Endothelial cell (in vitro differentiated cells): ENCODE measurements at regions not wholly inside any gene's neighbourhood (a gene's known extent, or its start where the extent isn't known, plus 50 kb on each side); places are given as distances from the start of the nearest gene placed in this dataset.

Experiments used
- DNase-seq: peaks from one replicate; pipeline ENCODE4 v3.0.0; 2021; ENCODE audit warnings: low spot score
- H3K27ac Mint-ChIP-seq: one replicate; pipeline ENCODE4 v1.8.0; 2021; ENCODE audit warnings: mixed read lengths, inconsistent platforms; ENCODE audit not compliant: unreplicated experiment
- H3K27me3 Mint-ChIP-seq: one replicate; pipeline ENCODE4 v1.8.0; 2021; ENCODE audit warnings: mild to moderate bottlenecking, moderate library complexity, mixed read lengths, inconsistent platforms; ENCODE audit not compliant: unreplicated experiment
- H3K36me3 Mint-ChIP-seq: one replicate; pipeline ENCODE4 v1.8.0; 2021; ENCODE audit warnings: mild to moderate bottlenecking, low read depth, mixed read lengths, inconsistent platforms; ENCODE audit not compliant: unreplicated experiment
- H3K4me1 Mint-ChIP-seq: one replicate; pipeline ENCODE4 v1.8.0; 2021; ENCODE audit warnings: mild to moderate bottlenecking, mixed read lengths, inconsistent platforms; ENCODE audit not compliant: unreplicated experiment
- H3K4me3 Mint-ChIP-seq: one replicate; pipeline ENCODE4 v1.8.0; 2021; ENCODE audit warnings: mild to moderate bottlenecking, mixed read lengths, inconsistent platforms; ENCODE audit not compliant: unreplicated experiment
- H3K9me3 Mint-ChIP-seq: one replicate; pipeline ENCODE4 v1.8.0; 2021; ENCODE audit warnings: mixed read lengths, inconsistent platforms; ENCODE audit not compliant: unreplicated experiment
- CTCF ChIP-seq: fragments of 200-600 bp; sonication (generic); IDR thresholded peaks from one replicate; pipeline ENCODE4 v1.5.0; 2021; ENCODE audit warnings: antibody characterized with exemption; ENCODE audit not compliant: unreplicated experiment

- peaks cover 4% of the 10 kb centered on the region for H3K36me3 Mint-ChIP-seq
- no peak for DNase-seq
- no peaks in the 10 kb centered on the region for H3K4me1 Mint-ChIP-seq
- TF ChIP-seq CTCF: no peak
- H3K27me3 Mint-ChIP-seq: no peaks in the 10 kb centered on the region
- H3K4me3 Mint-ChIP-seq: no peak overlapping the region
- no peak overlapping the region for H3K27ac Mint-ChIP-seq
- peaks cover 4% of the 10 kb centered on the region for H3K9me3 Mint-ChIP-seq
Measured at GRCh38 chr2:3986063-3986462, 282.7 kb downstream of the DCDC2C start.

GRCh38 chr2:3986530-3987258 is 283.3 kb downstream of the DCDC2C start:
- no peaks in the 10 kb centered on the region for H3K4me1 Mint-ChIP-seq
- TF ChIP-seq CTCF: no peak
- no peak for DNase-seq
- H3K27me3 Mint-ChIP-seq: no peaks in the 10 kb centered on the region
- peaks cover 7% of the 10 kb centered on the region for H3K9me3 Mint-ChIP-seq
- H3K36me3 Mint-ChIP-seq: peaks cover 4% of the 10 kb centered on the region
- no peak overlapping the region for H3K4me3 Mint-ChIP-seq
- H3K27ac Mint-ChIP-seq: no peak overlapping the region

- Mint-ChIP-seq H3K4me3 (no peak overlapping the region), H3K4me1 (no peaks in the 10 kb centered on the region), H3K27me3 (peaks cover 6% of the 10 kb centered on the region), H3K36me3 (peaks cover 16% of the 10 kb centered on the region), H3K9me3 (peaks cover 23% of the 10 kb centered on the region), H3K27ac (no peak overlapping the region)
- no peak for TF ChIP-seq CTCF
- DNase-seq: no peak
Measured at GRCh38 chr2:4002841-4003403, 299.5 kb downstream of the DCDC2C start.

- H3K4me3 Mint-ChIP-seq: no peak overlapping the region
- H3K9me3 Mint-ChIP-seq: peaks cover 36% of the 10 kb centered on the region
- DNase-seq: no peak
- H3K36me3 Mint-ChIP-seq: peaks cover 10% of the 10 kb centered on the region
- TF ChIP-seq CTCF: no peak
- no peak overlapping the region for H3K27ac Mint-ChIP-seq
- no peaks in the 10 kb centered on the region for H3K4me1 Mint-ChIP-seq
- peaks cover 16% of the 10 kb centered on the region for H3K27me3 Mint-ChIP-seq
Measured at GRCh38 chr2:4012197-4012596, 308.8 kb downstream of the DCDC2C start.

- Mint-ChIP-seq H3K27ac (no peak overlapping the region), H3K27me3 (peaks cover 17% of the 10 kb centered on the region), H3K9me3 (peaks cover 36% of the 10 kb centered on the region), H3K4me3 (no peak overlapping the region), H3K4me1 (no peaks in the 10 kb centered on the region), H3K36me3 (no peaks in the 10 kb centered on the region)
- no peak for TF ChIP-seq CTCF
- DNase-seq: no peak
Measured at GRCh38 chr2:4018535-4018934, 315.2 kb downstream of the DCDC2C start.
